ENCODE measurements at regions not wholly inside any gene's neighbourhood (a gene's known extent, or its start where the extent isn't known, plus 50 kb on each side); places are given as distances from the start of the nearest gene placed in this dataset.

- no peak overlapping the region for H3K27ac ChIP-seq (ENCODE audit: low read depth)
- no peaks in the 10 kb centered on the region for H3K36me3 ChIP-seq (ENCODE audit: insufficient read depth)
- H2AFZ ChIP-seq, result no peak overlapping the region
- H3K27me3 ChIP-seq (ENCODE audit: insufficient read depth), result no peaks in the 10 kb centered on the region
- no peak overlapping the region for H3K4me3 ChIP-seq
- H3K4me2 ChIP-seq, result no peak overlapping the region
- H3K4me1 Mint-ChIP-seq, result no peaks in the 10 kb centered on the region
- no peaks in the 10 kb centered on the region for H3K27me3 Mint-ChIP-seq (ENCODE audit: insufficient read depth, low read depth, poor library complexity)
- H3K4me3 Mint-ChIP-seq, result no peak overlapping the region
- TF ChIP-seq ZNF462 (CRISPR knock-in tag; IDR thresholded peaks at IDR 0.05), result no peak
- no peak for TF ChIP-seq POLR2AphosphoS5 (IDR thresholded peaks at IDR 0.05; ENCODE audit: low read depth)
- TF ChIP-seq CTCF (conservative IDR thresholded peaks at IDR 0.05; ENCODE audit: low read depth in 2 of 2), result no peak
- TF ChIP-seq JUNB (IDR thresholded peaks at IDR 0.05; ENCODE audit: unreplicated experiment), result no peak
- TF ChIP-seq ETS1 (IDR thresholded peaks at IDR 0.05), result no peak
- TF ChIP-seq NANOG (IDR thresholded peaks at IDR 0.05; ENCODE audit: borderline replicate concordance), result no peak
- TF ChIP-seq EZH2phosphoT487 (IDR thresholded peaks at IDR 0.05; ENCODE audit: unreplicated experiment), result no peak
- no peak for TF ChIP-seq REST (IDR thresholded peaks at IDR 0.05; ENCODE audit: unreplicated experiment)
- TF ChIP-seq ZNF331 (CRISPR knock-in tag; IDR thresholded peaks at IDR 0.05; ENCODE audit: low read depth), result no peak
- no peak for TF ChIP-seq ZNF114 (CRISPR knock-in tag; IDR thresholded peaks at IDR 0.05)
- no peak for TF ChIP-seq CREB1 (CRISPR knock-in tag; IDR thresholded peaks at IDR 0.05; ENCODE audit: low read depth)
- TF ChIP-seq STAT1 (IDR thresholded peaks at IDR 0.05; ENCODE audit: unreplicated experiment), result no peak
- no peak for TF ChIP-seq EZH2 (IDR thresholded peaks at IDR 0.05; ENCODE audit: low read depth, unreplicated experiment)
- no peaks in the 10 kb centered on the region; the same call in 2 of the 3 replicates for H3K36me3 Mint-ChIP-seq (ENCODE audit: low read depth)
- no peaks in the 10 kb centered on the region for H3K4me1 ChIP-seq (ENCODE audit: insufficient read depth)
- H3K9me3 Mint-ChIP-seq, result peaks cover 7% of the 10 kb centered on the region; the same call in 2 of the 3 replicates
- H3K27ac Mint-ChIP-seq, result no peak overlapping the region
- no peaks in the 10 kb centered on the region for H3F3A ChIP-seq (replicated peaks; ENCODE audit: low read depth)
- ATAC-seq (no peak), DNase-seq (ENCODE audit: low spot score) (no peak)
- no peaks in the 10 kb centered on the region for H4K20me1 ChIP-seq (replicated peaks; ENCODE audit: insufficient read depth)
- 0 out of 2 replicates have a peak, but pooled peaks cover 3% of the 10 kb centered on the region for H3K9me2 ChIP-seq (ENCODE audit: insufficient read depth)
- H3K79me2 ChIP-seq (replicated peaks; ENCODE audit: insufficient read depth), result no peaks in the 10 kb centered on the region
These were observed 1337.2 kb upstream of the NRXN1 start for GRCh38 chr2:52369178-52369577.

All from GM23338 (cell line).